ENCODE measurements at regions not wholly inside any gene's neighbourhood (a gene's known extent, or its start where the extent isn't known, plus 50 kb on each side); places are given as distances from the start of the nearest gene placed in this dataset.

DNA sequence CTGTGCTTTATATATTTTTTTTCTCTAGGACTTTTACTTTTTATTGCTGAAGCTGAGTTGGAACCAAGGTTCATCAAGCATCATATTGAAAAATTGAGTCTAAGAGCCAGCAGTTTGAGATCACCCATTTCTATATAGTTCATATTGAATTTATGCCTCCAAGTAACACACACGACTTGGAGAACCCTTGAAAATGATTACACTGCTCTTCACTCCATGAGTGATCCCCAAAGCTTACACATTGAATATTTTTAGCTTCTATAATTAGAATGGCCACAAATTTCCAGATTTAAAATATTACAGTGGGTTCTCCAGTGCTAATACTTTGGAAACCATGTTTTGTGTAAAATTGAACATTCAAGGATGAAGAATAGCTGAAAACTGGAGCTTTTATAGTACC lies 144.4 kb upstream of the SLC4A4 start:
- TF ChIP-seq EZH2 (IDR thresholded peaks at IDR 0.05; ENCODE audit: borderline replicate concordance, low read length) (no peak), CTCF (IDR thresholded peaks at IDR 0.05; ENCODE audit: low read length) (no peak)
- H3K9ac ChIP-seq (ENCODE audit: low read length) = no peak overlapping the region
- H3K9me2 ChIP-seq (ENCODE audit: low read depth, low read length) = no peaks in the 10 kb centered on the region
- H3K9me3 ChIP-seq (ENCODE audit: low read length) = no peaks in the 10 kb centered on the region
- H3K4me2 ChIP-seq (ENCODE audit: low read length) = no peak overlapping the region
- H3K27ac ChIP-seq (ENCODE audit: low read depth, low read length, poor library complexity, severe bottlenecking) = no peak overlapping the region
- no peak overlapping the region for H3K4me3 ChIP-seq (ENCODE audit: low read depth, low read length, poor library complexity, severe bottlenecking)
- H3K4me1 ChIP-seq (ENCODE audit: insufficient read depth, low read length, severe bottlenecking) = no peaks in the 10 kb centered on the region
- no peaks in the 10 kb centered on the region for H3K27me3 ChIP-seq (ENCODE audit: insufficient read depth, low read length)
- no peaks in the 10 kb centered on the region for H3K36me3 ChIP-seq (ENCODE audit: insufficient read depth, low read length)
- H2AFZ ChIP-seq (ENCODE audit: low read length) = no peak overlapping the region
- no peaks in the 10 kb centered on the region for H3K79me2 ChIP-seq (ENCODE audit: insufficient read depth, low read length)
- no peaks in the 10 kb centered on the region for H4K20me1 ChIP-seq (ENCODE audit: insufficient read depth, low read length)
- no peaks in the 10 kb centered on the region for H3F3A ChIP-seq (ENCODE audit: insufficient read depth, low read length)

GRCh38 chr4:71195924-71196323 lies 142.9 kb upstream of the SLC4A4 start:
- Histone ChIP-seq H3K36me3 (ENCODE audit: insufficient read depth, low read length) (no peaks in the 10 kb centered on the region), H2AFZ (ENCODE audit: low read length) (no peak overlapping the region), H3K9ac (ENCODE audit: low read length) (no peak overlapping the region), H3K4me3 (ENCODE audit: low read depth, low read length, poor library complexity, severe bottlenecking) (no peak overlapping the region), H3F3A (ENCODE audit: insufficient read depth, low read length) (no peaks in the 10 kb centered on the region), H3K4me1 (ENCODE audit: insufficient read depth, low read length, severe bottlenecking) (no peaks in the 10 kb centered on the region), H3K79me2 (ENCODE audit: insufficient read depth, low read length) (no peaks in the 10 kb centered on the region), H4K20me1 (ENCODE audit: insufficient read depth, low read length) (no peaks in the 10 kb centered on the region), H3K9me2 (ENCODE audit: low read depth, low read length) (no peaks in the 10 kb centered on the region), H3K9me3 (ENCODE audit: low read length) (no peaks in the 10 kb centered on the region), H3K27me3 (ENCODE audit: insufficient read depth, low read length) (no peaks in the 10 kb centered on the region), H3K4me2 (ENCODE audit: low read length) (no peak overlapping the region), H3K27ac (ENCODE audit: low read depth, low read length, poor library complexity, severe bottlenecking) (no peak overlapping the region)
- TF ChIP-seq CTCF (IDR thresholded peaks at IDR 0.05; ENCODE audit: low read length) (no peak), EZH2 (IDR thresholded peaks at IDR 0.05; ENCODE audit: borderline replicate concordance, low read length) (no peak)

DNA sequence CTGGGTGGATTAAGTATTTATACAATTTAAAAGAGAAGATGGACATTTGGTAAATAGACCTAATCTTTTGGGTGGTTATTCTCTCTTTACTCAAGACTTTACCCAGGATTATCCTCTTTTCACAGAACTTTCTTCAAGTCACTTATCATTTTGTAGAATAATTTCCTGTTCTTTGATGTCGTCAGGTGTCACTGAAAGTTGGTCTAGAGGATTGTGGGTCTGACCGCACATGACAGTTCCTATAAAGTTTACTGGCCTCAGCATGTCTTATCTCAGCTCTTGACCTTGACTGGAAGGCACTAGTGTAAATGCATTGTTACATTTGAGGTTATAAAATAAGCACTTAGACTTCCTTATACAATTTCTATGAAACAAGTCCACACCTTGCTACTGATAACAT lies 139.9 kb upstream of the SLC4A4 start:
- Histone ChIP-seq H3K4me3 (ENCODE audit: low read depth, low read length, poor library complexity, severe bottlenecking) (no peak overlapping the region), H3K9me2 (ENCODE audit: low read depth, low read length) (no peaks in the 10 kb centered on the region), H3K9me3 (ENCODE audit: low read length) (no peaks in the 10 kb centered on the region), H3K9ac (ENCODE audit: low read length) (no peak overlapping the region), H3K4me2 (ENCODE audit: low read length) (no peak overlapping the region), H3K27ac (ENCODE audit: low read depth, low read length, poor library complexity, severe bottlenecking) (no peak overlapping the region), H3K36me3 (ENCODE audit: insufficient read depth, low read length) (no peaks in the 10 kb centered on the region), H4K20me1 (ENCODE audit: insufficient read depth, low read length) (no peaks in the 10 kb centered on the region), H3K4me1 (ENCODE audit: insufficient read depth, low read length, severe bottlenecking) (no peaks in the 10 kb centered on the region), H3F3A (ENCODE audit: insufficient read depth, low read length) (no peaks in the 10 kb centered on the region), H2AFZ (ENCODE audit: low read length) (no peak overlapping the region), H3K27me3 (ENCODE audit: insufficient read depth, low read length) (no peaks in the 10 kb centered on the region), H3K79me2 (ENCODE audit: insufficient read depth, low read length) (no peaks in the 10 kb centered on the region)
- TF ChIP-seq EZH2 (IDR thresholded peaks at IDR 0.05; ENCODE audit: borderline replicate concordance, low read length) = no peak
- TF ChIP-seq CTCF (IDR thresholded peaks at IDR 0.05; ENCODE audit: low read length) = no peak

All from OCI-LY1 (cell line).